Neural progenitor cell (in vitro differentiated cells): ENCODE measurements at regions not wholly inside any gene's neighbourhood (a gene's known extent, or its start where the extent isn't known, plus 50 kb on each side); places are given as distances from the start of the nearest gene placed in this dataset.

Experiments used
- DNase-seq: peaks from one replicate; pipeline ENCODE4 v3.0.0-alpha.2; 2016; ENCODE audit warnings: low spot score
- H2AFZ ChIP-seq: fragments of 200-600 bp; sonication (generic); replicated peaks from 2 replicates; pipeline ENCODE4 v1.6.1; 2016; ENCODE audit warnings: antibody characterized with exemption
- H3F3A ChIP-seq: fragments of 200-600 bp; sonication (generic); 2 replicates; pipeline ENCODE4 v1.6.1; 2016; ENCODE audit warnings: antibody characterized with exemption, low read depth
- H3K27ac ChIP-seq: fragments of 200-600 bp; sonication (generic); 2 replicates; pipeline ENCODE4 v1.5.1; 2016; ENCODE audit warnings: mild to moderate bottlenecking
- H3K27me3 ChIP-seq: fragments of 200-600 bp; sonication (generic); 2 replicates; pipeline ENCODE4 v1.6.1; 2016; ENCODE audit warnings: mild to moderate bottlenecking, moderate library complexity
- H3K36me3 ChIP-seq: fragments of 200-600 bp; sonication (generic); 2 replicates; pipeline ENCODE4 v1.5.1; 2016
- H3K4me1 ChIP-seq: fragments of 200-600 bp; sonication (generic); 2 replicates; pipeline ENCODE4 v1.6.1; 2016; ENCODE audit warnings: mixed run types
- H3K4me2 ChIP-seq: fragments of 200-600 bp; sonication (generic); 2 replicates; pipeline ENCODE4 v1.6.1; 2016
- H3K4me3 ChIP-seq: fragments of 200-600 bp; sonication (generic); 2 replicates; pipeline ENCODE4 v1.5.1; 2016
- H3K79me2 ChIP-seq: fragments of 200-600 bp; sonication (generic); 2 replicates; pipeline ENCODE4 v1.6.1; 2016; ENCODE audit warnings: low read depth
- H3K9ac ChIP-seq: fragments of 200-600 bp; sonication (generic); 2 replicates; pipeline ENCODE4 v1.6.1; 2016
- H3K9me3 ChIP-seq: fragments of 200-600 bp; sonication (generic); 2 replicates; pipeline ENCODE4 v1.5.1; 2016; ENCODE audit warnings: low read depth
- H4K20me1 ChIP-seq: fragments of 200-600 bp; sonication (generic); 2 replicates; pipeline ENCODE4 v1.6.1; 2016; ENCODE audit warnings: low read depth
- H3K27ac Mint-ChIP-seq: 3 replicates; pipeline ENCODE4 v1.8.0; 2021; ENCODE audit warnings: mixed read lengths
- H3K27me3 Mint-ChIP-seq: 2 replicates; pipeline ENCODE4 v1.8.0; 2022; ENCODE audit warnings: low read depth, mild to moderate bottlenecking, inconsistent platforms, moderate library complexity, mixed read lengths; ENCODE audit not compliant: insufficient read depth
- H3K36me3 Mint-ChIP-seq: 3 replicates; pipeline ENCODE4 v1.8.0; 2021; ENCODE audit warnings: mixed read lengths
- H3K4me1 Mint-ChIP-seq: 3 replicates; pipeline ENCODE4 v1.8.0; 2021; ENCODE audit warnings: mixed read lengths
- H3K4me3 Mint-ChIP-seq: 3 replicates; pipeline ENCODE4 v1.8.0; 2021; ENCODE audit warnings: mild to moderate bottlenecking, moderate library complexity, mixed read lengths
- H3K9me3 Mint-ChIP-seq: 3 replicates; pipeline ENCODE4 v1.8.0; 2020; ENCODE audit warnings: mixed read lengths
- CTCF ChIP-seq: fragments of 200-600 bp; sonication (generic); IDR thresholded peaks from 2 replicates; pipeline ENCODE4 v1.5.1; 2017; ENCODE audit warnings: antibody characterized with exemption, mild to moderate bottlenecking
- EZH2 ChIP-seq: fragments of 200-600 bp; sonication (generic); IDR thresholded peaks from 2 replicates; pipeline ENCODE4 v1.6.1; 2017; ENCODE audit warnings: antibody characterized with exemption, mild to moderate bottlenecking, moderate library complexity
- EZH2phosphoT487 ChIP-seq: fragments of 200-600 bp; sonication (generic); IDR thresholded peaks from 2 replicates; pipeline ENCODE4 v1.6.1; 2017; ENCODE audit warnings: antibody characterized with exemption

GRCh38 chr13:76684336-76684735 lies 201.9 kb downstream of the KCTD12 start:
- H3K4me3 Mint-ChIP-seq: no peak overlapping the region
- peaks cover 9% of the 10 kb centered on the region for H3K4me1 Mint-ChIP-seq
- no peaks in the 10 kb centered on the region for H3K36me3 Mint-ChIP-seq
- Histone ChIP-seq H3K4me1 (peaks cover 16% of the 10 kb centered on the region), H2AFZ (no peak overlapping the region), H3K4me3 (no peak overlapping the region), H3K27ac (no peak overlapping the region), H3K36me3 (no peaks in the 10 kb centered on the region), H3K27me3 (no peaks in the 10 kb centered on the region), H3K9me3 (no peaks in the 10 kb centered on the region), H3F3A (no peaks in the 10 kb centered on the region), H4K20me1 (no peaks in the 10 kb centered on the region), H3K9ac (no peak overlapping the region), H3K79me2 (no peaks in the 10 kb centered on the region), H3K4me2 (no peak overlapping the region)
- H3K27me3 Mint-ChIP-seq: no peaks in the 10 kb centered on the region
- H3K9me3 Mint-ChIP-seq: no peaks in the 10 kb centered on the region
- TF ChIP-seq EZH2phosphoT487: no peak
- no peak for TF ChIP-seq CTCF
- TF ChIP-seq EZH2: no peak
- DNase-seq: no peak
- no peak overlapping the region for H3K27ac Mint-ChIP-seq

GRCh38 chr13:76683854-76684253 lies 202.4 kb downstream of the KCTD12 start:
- no peak overlapping the region for H3K9ac ChIP-seq
- no peak overlapping the region for H3K4me3 ChIP-seq
- no peak overlapping the region for H3K4me3 Mint-ChIP-seq
- peaks cover 16% of the 10 kb centered on the region for H3K4me1 ChIP-seq
- H3K79me2 ChIP-seq: no peaks in the 10 kb centered on the region
- H3K36me3 ChIP-seq: no peaks in the 10 kb centered on the region
- no peak overlapping the region for H3K27ac ChIP-seq
- no peaks in the 10 kb centered on the region for H3F3A ChIP-seq
- DNase-seq: no peak
- peaks cover 9% of the 10 kb centered on the region for H3K4me1 Mint-ChIP-seq
- H3K9me3 Mint-ChIP-seq: no peaks in the 10 kb centered on the region
- H3K27ac Mint-ChIP-seq: no peak overlapping the region
- no peak for TF ChIP-seq EZH2
- no peak for TF ChIP-seq EZH2phosphoT487
- H2AFZ ChIP-seq: no peak overlapping the region
- no peaks in the 10 kb centered on the region for H3K27me3 ChIP-seq
- no peaks in the 10 kb centered on the region for H4K20me1 ChIP-seq
- H3K36me3 Mint-ChIP-seq: no peaks in the 10 kb centered on the region
- no peaks in the 10 kb centered on the region for H3K27me3 Mint-ChIP-seq
- no peaks in the 10 kb centered on the region for H3K9me3 ChIP-seq
- no peak overlapping the region for H3K4me2 ChIP-seq

- H4K20me1 ChIP-seq: no peaks in the 10 kb centered on the region
- H3K36me3 ChIP-seq: no peaks in the 10 kb centered on the region
- peaks cover 15% of the 10 kb centered on the region for H3K4me1 ChIP-seq
- H3K36me3 Mint-ChIP-seq: no peaks in the 10 kb centered on the region
- H3K9ac ChIP-seq: no peak overlapping the region
- no peaks in the 10 kb centered on the region for H3K9me3 ChIP-seq
- H3K4me1 Mint-ChIP-seq: peaks cover 9% of the 10 kb centered on the region
- no peak overlapping the region for H3K4me3 ChIP-seq
- no peaks in the 10 kb centered on the region for H3K9me3 Mint-ChIP-seq
- H3K4me3 Mint-ChIP-seq: no peak overlapping the region
- no peak overlapping the region for H3K27ac Mint-ChIP-seq
- no peaks in the 10 kb centered on the region for H3K27me3 ChIP-seq
- TF ChIP-seq EZH2phosphoT487: no peak
- TF ChIP-seq CTCF: no peak
- TF ChIP-seq EZH2: no peak
- no peak overlapping the region for H3K27ac ChIP-seq
- no peak overlapping the region for H3K4me2 ChIP-seq
- no peaks in the 10 kb centered on the region for H3K79me2 ChIP-seq
- DNase-seq: no peak
- no peak overlapping the region for H2AFZ ChIP-seq
- H3K27me3 Mint-ChIP-seq: no peaks in the 10 kb centered on the region
- H3F3A ChIP-seq: no peaks in the 10 kb centered on the region
Observed at GRCh38 chr13:76683168-76683567, 203.0 kb downstream of the KCTD12 start.

GRCh38 chr13:76680112-76680511 lies 206.1 kb downstream of the KCTD12 start:
- no peaks in the 10 kb centered on the region for H3K36me3 ChIP-seq
- H3F3A ChIP-seq: no peaks in the 10 kb centered on the region
- no peak overlapping the region for H3K27ac Mint-ChIP-seq
- no peaks in the 10 kb centered on the region for H3K9me3 Mint-ChIP-seq
- no peak overlapping the region for H3K4me2 ChIP-seq
- no peaks in the 10 kb centered on the region for H3K9me3 ChIP-seq
- TF ChIP-seq EZH2phosphoT487 (no peak), EZH2 (no peak), CTCF (no peak)
- peaks cover 8% of the 10 kb centered on the region for H3K4me1 ChIP-seq
- H3K4me1 Mint-ChIP-seq: peaks cover 9% of the 10 kb centered on the region
- H4K20me1 ChIP-seq: no peaks in the 10 kb centered on the region
- no peaks in the 10 kb centered on the region for H3K27me3 ChIP-seq
- no peak overlapping the region for H3K27ac ChIP-seq
- DNase-seq: no peak
- no peak overlapping the region for H2AFZ ChIP-seq
- no peak overlapping the region for H3K4me3 Mint-ChIP-seq
- H3K9ac ChIP-seq: no peak overlapping the region
- no peak overlapping the region for H3K4me3 ChIP-seq
- H3K36me3 Mint-ChIP-seq: no peaks in the 10 kb centered on the region
- no peaks in the 10 kb centered on the region for H3K79me2 ChIP-seq
- no peaks in the 10 kb centered on the region for H3K27me3 Mint-ChIP-seq
